HK-2 (cell line): ENCODE measurements at regions not wholly inside any gene's neighbourhood (a gene's known extent, or its start where the extent isn't known, plus 50 kb on each side); places are given as distances from the start of the nearest gene placed in this dataset.

Experiments used
- DNase-seq: peaks from one replicate; pipeline ENCODE4 v3.0.0-alpha.2; 2018; ENCODE audit not compliant: unreplicated experiment

DNA sequence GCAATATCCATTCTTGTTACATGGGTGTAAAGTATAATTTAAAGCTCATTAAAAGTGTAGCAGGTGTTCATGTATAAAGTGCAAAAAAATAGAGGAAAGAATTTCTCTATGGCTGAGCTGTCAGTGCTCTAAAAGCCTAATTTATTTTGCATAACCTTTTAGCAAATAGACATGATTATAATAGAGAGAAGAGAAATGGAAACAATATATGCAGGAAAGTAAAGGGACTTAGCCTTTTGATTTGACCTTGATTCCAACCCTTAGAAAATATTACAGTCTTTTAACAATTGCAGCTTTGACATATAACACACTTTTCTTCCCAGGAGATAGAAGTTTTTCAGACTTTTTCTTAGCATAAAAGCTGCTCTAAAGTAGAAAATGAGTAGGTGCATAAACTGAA, 978.3 kb downstream of the PCDH18 start:
- DNase-seq = no peak

DNA sequence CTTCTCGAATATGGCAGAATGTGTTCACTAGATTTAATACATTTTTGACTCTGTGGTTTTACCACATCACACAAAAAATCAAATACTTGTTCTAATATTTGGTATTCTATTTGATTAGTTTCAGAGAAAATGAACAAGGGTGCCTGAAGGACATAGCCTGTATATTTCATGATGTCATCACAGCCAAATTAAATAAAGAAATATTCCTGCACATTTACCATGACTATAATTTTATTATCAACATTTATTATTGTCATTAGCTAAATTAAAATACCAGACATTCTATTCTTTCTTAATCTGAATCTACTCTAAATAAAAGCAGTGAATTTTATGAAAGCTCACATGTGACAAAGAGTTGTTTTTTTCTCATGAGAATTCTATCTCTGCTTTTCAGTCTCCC, 980.5 kb downstream of the PCDH18 start:
- DNase-seq = no peak

DNA sequence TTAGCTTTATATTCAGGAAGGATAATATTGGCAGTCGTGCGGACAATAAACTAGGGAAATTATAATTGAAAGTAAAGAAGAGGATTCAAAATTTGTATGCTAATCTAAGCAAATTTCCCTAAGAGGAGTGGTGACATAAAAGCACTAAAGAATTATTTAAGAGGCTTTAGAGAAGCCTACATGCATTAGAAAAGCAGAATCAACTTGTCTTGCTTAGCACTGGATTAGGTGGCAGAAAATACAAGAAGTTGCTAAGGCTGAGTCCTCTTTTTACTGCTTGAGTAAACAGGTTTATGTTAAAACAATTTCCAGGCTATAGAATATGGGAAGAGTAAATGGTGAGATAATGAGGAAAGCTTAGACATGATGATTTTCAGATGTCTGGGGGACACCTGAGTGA, 991.5 kb downstream of the PCDH18 start:
- no peak for DNase-seq

DNA sequence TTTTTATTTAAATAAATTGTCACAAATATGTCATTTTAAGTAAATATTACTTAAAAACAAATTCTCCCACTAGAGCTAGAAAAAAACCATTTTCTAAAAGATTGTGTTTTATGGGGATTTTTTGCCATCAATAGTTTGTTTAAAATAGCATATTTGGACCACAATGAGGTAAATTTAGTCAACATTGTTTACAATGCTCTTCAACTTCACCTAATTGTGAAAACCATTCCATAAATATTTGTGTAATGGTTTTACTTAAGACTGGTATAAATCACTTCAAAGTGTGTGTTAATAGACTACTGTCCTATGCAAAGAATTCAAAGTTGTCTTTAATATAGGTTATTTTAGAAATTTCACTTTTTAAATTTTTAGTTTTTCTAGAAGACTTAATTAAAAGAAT, 1004.2 kb downstream of the PCDH18 start:
- DNase-seq = no peak

DNA sequence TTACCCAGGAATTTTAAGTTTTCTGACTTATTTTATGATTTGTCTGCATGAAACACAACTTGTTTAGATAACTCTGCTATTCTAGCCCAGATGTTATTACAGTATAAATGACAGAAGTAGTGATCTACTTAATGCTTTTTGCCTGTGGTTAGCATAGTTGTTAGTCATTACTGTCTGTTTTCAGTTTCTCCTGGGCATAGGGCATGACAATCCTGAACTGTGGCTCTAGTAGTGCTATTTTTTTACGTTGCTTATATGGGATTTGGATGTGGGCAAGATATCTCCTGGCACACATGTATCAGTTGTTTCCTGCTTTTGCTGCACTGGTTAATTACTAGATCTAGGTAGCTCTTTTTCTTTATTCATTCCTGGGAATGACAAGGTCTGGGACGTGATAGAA, 1005.8 kb downstream of the PCDH18 start:
- no peak for DNase-seq

DNA sequence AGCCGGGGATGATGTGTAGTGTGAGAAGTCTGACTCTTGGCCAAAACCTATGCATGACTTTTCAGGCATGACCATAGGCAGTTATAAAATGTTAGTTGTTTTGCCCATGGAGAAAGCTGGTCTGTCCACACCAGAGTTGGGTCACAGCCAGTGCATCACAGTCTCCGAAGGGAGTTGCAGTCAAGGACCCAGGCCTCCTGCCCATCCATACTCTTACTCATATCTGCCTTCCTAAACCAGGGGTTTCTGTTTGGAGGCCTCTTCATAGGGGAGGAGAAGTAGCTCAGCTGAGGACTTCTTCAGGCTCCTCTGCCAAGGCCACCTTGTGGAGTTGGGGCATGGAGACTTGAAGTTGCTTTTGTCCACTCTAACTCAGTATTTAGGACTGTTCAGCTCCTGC, 1008.3 kb downstream of the PCDH18 start:
- DNase-seq = no peak

DNA sequence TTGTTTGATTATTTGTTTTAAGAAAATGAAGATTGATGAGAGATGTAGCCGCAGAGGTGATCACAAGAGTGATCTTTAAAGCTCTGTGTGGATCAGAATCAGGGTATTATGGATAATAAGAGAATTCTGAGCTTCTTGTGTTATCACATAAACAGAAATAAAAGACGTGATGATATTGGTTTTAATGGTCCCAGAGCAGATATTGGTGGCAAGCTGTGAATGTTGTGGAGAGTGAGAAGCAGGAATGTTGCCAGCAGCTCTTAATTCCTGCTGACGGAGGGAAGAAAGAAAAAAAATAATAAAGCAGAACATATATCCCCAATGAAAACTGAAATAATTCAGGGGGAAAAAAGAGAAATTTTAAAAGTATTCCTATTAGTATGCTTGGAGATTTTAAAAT, 1015.9 kb downstream of the PCDH18 start:
- no peak for DNase-seq

DNA sequence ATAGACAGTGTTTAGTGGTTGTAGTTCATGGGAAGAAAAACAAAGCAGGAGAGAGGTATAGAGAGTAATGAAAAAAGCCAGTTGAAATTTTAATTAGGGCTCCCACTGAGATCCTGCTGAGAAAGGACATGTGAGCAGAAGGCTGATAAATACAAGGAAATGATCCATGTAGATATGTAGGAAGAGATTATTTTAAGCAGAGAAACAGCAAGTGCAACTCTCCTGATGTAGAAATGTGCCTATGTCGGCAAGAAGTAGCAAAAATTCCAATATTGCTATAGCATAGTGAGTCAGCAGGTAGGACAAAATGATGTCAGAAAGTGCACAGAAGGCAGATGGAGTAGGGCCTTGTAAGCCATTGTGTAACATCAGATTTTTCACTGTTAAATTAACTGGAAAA, 1027.3 kb downstream of the PCDH18 start:
- no peak for DNase-seq

DNA sequence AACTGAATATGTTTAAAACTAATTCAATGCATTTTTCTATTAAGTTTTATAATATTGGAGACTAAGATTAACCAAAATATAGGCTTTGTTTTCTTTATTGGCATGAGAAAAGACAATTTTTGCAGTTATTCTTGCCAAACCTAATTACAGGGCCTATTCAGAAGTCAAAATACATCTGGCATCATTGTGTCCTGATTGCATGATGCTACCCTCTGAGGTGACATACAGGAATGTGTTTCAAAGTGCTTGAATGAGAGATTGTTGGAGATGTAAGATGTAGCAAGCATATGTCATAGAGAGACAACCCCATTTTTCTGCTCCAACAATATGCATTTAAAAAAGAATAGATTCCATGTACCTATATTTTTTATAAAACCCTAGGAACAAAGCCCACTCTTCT, 1036.4 kb downstream of the PCDH18 start:
- no peak for DNase-seq

DNA sequence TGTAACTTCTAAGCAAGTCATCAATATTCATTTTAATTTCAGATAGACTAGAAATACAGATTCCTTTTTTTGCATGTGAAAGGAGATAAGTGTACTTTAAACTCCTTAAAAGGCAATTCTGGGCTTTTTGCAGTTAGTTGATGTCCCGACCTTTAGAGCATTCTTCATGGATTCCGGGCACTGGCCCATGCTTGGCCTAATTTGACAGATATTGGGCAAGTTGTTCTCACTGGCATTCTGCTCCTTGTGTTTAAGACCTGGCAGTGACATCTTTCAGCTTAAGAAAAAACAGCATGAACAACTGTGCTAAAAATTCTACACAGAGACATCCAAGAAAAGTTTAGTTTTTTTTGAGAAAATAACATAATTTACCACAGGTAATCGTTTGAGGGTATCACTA, 1037.2 kb downstream of the PCDH18 start:
- DNase-seq = no peak

DNA sequence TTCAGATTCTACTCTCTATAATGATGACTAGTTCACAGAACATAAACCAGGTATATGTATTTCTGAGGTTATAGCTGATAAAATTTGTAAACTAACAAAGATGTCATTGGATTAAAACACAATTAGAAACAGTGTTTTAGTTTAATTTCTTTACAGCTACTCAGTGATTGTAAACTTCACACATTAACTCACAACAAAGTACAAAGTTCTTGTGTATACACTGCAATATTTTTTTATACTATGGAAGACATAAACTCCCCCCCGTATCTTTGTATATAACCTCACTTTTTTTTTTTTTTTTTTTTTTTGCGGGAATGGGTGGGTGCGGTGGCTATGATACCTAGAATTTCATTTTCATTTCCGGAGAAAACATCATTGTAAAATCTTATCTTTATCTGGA, 1043.2 kb downstream of the PCDH18 start:
- no peak for DNase-seq

DNA sequence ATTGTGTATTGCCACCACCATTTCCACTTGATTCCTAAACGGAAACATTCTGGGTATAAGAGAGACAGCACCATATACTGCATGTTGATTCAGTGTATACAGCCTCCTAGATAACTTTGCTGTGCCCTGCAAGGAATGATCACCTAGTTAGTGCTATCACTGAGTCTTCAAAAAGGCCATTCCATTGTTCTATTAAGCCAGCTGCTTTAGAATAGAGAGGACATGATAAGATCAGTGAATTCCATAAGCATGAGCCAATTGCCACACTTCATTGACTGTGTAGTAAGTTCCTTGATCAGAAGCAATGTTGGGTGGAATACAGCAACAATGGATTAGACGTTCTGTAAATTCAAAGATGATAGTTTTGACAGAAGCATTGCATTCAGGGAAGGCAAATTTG, 1047.3 kb downstream of the PCDH18 start:
- no peak for DNase-seq

DNA sequence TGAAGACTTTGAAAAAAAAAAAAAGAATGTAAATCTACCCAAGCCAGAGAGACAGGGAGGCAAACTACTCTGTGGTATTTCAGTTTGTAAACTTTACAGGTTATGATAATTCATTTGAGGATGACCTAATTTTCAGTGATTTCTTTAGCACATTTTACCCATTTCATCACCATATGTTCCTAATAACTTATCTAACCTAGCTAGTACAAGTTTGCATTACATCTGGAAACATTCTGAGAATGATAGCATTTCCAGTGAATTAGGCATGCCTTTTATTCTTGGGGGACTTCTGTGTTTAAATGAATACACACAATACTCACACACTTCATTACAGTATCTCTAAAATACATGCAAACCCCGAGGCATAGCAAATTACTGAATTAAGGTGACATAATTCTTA, 1055.5 kb downstream of the PCDH18 start:
- no peak for DNase-seq

DNA sequence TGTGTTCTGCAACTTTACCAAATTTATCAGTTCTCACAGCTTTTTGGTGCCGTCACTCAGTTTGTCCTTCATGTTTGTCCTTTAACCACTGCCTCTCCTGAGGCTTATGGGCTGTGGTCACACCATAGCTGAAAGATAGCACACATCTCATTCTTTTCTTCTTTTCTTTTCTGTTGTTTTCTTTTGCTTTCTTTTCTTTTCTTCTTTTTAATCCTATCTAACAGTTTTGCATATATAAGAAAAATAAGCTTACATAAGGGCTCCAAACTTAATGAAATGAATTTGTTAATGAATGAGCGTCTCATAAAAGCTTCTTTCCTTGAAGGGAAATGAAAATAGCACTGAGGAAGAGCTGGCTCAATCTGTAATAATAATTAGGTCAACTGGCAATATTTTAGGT, 1061.2 kb downstream of the PCDH18 start:
- DNase-seq = no peak

DNA sequence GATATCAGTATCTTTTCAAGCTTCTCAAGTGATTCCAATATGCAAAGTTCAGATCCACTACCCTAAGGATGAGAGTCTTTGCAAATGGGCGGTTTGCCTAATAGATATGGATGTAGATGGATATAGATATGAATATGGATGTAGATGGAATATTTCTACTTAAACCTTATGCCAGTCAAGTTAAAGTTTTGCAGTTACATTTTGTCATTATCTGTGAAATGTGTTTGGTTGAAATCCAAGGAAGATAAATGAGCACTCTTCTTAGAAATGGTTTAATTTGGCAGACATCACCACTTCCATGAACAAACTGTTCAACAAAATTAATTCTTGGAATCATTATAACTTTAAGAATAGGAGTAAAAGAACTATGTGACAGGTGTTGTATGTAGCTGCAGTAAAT, 1066.6 kb downstream of the PCDH18 start:
- DNase-seq = no peak

DNA sequence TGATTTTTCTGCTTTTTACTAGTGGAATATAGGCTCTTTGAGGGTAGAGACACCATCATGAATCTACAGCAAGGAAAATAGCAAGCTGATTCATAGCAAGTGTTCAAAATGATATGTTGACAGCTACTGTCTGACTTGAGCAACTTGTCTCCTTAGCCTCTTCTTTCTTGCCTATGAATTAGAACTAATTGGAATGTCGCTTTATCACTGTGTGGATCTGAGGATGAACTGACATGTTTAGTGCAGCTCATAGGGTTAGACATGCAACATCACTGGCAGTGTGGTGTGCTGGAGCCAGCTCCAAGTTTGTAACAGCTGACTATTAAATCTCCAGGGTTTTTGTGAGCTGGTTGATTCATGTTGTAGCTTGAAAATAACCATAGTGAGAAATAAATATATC, 1068.4 kb downstream of the PCDH18 start:
- DNase-seq = no peak

DNA sequence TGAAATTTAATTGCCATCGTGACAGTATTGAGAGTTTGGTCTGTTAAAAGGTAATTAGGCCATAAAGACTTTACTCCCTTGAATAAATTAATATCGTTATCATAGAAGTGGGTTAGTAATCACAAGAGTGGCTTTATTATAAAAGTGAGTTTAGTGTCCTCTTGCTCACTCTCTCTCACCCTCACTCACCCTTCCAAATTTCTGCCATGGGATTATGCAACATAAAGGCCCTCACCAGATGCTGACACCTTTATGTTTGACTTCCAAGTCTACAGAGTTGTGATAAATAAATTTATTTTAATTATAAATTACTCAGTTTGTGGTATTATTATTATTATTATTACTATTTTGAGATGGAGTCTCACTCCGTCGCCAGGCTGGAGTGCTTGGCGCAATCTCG, 1070.8 kb downstream of the PCDH18 start:
- DNase-seq = no peak

DNA sequence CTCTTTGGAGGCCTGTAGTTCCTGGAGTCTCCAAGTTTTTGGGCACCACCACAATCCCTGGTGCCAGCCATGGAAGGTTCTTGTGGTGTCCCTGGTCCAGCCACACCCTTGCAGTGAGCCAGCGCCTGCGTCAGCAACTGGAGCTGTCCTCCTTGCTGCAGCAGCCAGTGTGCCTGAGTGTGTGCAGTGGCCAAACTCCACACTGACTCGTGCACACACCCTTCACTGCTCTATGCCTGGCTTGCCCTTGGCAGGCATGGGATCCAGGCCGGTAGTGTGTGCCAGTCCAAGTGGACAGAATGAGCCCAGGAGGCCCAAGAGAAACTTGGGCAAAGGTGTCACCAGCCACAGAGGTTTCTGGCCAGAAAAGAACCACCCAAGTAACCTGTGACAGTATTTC, 1074.0 kb downstream of the PCDH18 start:
- no peak for DNase-seq

DNA sequence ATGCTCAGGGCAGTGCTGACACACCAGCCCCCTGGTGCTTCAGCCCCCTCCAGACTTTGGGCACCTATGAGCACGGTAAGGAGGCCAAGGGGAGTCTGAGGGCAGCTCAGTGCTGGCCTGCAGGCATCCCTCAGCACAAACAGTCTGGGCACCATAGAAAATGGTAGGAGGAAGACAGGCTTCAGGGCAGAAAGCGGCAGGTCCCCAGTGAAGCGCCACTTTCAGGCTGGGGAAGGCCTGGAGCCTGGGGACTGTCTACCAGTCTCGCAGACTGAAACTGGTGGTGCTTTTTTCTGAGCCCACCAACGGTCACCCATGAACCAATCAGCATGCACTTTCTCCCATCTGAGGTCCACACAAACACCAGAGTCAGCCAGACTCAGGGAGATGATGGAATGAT, 1074.7 kb downstream of the PCDH18 start:
- DNase-seq = no peak

DNA sequence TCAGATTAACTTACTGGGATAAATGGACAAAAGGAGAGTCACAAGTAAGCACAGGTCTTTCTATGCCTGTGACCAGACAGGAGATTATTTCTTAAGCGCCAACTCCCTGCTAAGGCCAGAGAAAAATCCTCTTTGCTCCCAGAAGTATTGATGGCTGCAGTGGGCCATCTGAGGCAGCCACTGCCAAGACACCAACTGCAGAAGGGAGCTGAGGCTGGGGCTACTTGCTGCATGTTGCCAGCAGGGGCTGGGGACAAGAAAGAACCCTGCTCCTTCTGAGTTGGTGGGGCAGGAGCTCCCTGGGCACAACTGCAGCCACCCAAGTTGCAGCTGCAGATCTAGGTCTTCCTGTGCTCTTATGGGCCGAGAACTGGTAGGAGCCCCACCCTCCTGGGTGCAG, 1075.3 kb downstream of the PCDH18 start:
- no peak for DNase-seq

DNA sequence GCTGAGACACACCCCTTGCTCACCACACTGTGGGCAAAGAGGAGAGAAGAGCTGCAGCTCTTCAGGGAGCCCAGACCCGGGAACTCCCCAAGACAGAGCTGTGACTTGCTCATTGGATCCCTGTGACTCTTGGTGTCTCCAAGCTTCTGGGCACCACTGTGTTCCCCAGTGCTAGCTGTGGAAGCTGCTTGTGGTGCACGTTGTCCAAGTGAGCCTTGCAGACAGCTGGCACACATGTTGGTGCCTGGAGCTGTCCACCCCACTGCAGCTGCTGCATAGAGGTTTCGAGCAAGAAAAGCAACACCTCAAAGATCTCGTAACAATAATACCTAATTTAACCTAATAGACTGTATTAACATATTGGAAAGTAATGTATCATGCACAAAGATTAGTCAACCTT, 1089.3 kb downstream of the PCDH18 start:
- DNase-seq = no peak

DNA sequence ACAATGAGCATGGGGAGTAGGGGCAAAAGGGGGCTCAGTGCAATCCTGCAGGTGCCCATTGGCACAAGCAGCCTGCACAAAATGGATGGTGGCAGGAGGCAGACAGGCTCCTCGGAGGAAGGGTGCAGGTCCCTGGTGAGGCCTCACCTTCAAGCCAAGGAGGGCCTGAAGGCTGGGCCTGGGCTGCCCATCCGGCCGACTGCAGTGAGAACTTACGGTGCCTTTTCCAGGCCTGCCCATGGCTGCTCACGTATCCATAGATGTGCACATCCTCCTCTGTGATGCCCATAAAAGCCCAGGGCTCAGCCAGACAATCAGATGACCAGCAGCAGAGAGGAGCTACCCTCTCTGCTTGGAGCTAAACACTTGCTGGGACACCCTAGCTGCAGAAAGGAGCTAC, 1089.8 kb downstream of the PCDH18 start:
- no peak for DNase-seq

DNA sequence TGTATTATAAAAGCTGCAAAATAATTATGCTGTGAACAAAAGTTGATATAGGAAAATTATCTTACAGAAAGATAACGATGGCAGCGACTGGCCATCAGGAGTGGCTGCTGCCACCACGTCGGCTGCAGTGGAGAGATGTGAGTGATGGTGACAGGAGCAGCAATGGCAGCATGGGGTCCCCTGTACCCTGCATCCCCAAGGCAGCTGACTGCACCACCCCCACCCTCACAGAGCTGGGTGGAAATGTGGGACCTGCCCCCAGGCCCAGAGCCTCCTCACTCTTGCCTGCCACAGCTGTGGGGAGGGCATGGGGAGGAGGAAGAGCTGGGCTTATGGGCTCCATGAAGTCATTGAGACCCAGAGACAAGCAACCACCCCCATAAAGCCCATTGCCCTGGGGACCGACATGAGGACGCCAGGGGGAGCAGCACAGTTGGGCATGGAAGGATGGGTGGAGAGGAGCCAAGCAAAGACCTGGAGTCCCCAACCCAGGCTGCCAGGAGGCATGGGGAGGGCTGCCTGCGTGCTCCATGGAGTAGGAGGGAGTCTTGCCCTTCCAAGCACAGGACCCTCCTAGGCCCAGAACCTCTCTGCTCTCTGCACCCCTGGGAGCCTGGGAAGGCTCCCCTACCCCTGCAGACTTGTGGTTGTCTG, 1090.5 kb downstream of the PCDH18 start:
- DNase-seq = no peak

DNA sequence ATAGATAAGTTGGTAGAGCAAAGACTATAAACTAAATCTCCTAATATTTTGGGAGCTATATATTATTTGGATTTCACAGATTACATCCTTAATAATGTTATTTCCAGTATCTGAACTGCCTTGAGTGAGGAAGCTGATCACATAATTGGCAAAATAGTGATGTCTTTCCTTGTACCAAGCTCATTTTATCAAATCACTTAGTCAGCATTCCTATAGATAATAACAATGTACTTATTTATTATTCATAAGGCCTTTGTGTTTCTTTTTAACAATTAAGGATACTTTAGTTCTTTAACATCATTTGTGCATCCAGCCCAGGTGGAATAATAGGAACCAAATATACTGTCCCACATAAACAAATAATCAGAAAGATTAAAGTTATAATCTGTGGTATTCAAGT, 1093.6 kb downstream of the PCDH18 start:
- no peak for DNase-seq

DNA sequence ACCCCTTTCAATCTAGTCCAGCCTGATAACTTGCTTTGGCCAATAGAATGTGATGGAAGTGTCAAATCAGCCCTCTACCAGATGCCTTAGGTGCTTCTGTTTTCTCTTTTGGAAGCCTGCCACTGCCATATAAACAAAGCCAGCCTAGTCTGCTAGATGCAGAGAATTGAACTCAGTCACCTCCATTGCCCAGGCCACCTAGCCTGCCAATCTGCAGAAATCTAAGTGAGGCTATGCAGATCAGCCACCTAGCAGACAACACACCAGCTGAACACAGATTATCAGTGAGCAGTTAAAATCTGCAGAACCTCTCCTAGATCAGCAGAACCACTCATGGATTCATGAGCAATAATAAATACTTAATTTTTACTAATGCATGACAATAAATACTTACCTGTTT, 1108.2 kb downstream of the PCDH18 start:
- DNase-seq = no peak
